A673 (cell line): ENCODE measurements at regions not wholly inside any gene's neighbourhood (a gene's known extent, or its start where the extent isn't known, plus 50 kb on each side); places are given as distances from the start of the nearest gene placed in this dataset.

Experiments
- CTCF ChIP-seq: fragments of 300-800, 200-600 bp; sonication (generic); conservative IDR thresholded peaks from 2 replicates; pipeline ENCODE4 v1.5.1; 2017; ENCODE audit warnings: low read depth, mild to moderate bottlenecking, antibody characterized with exemption, low read length, moderate library complexity, mixed read lengths
- EZH2 ChIP-seq: fragments of 200-600 bp; sonication (generic); IDR thresholded peaks from 2 replicates; pipeline ENCODE4 v1.6.1; 2017; ENCODE audit warnings: borderline replicate concordance, low read depth, mild to moderate bottlenecking, mixed read lengths, antibody characterized with exemption, low read length; ENCODE audit not compliant: poor library complexity, severe bottlenecking

- TF ChIP-seq CTCF (no peak), EZH2 (no peak)
Observed at GRCh38 chr2:60627412-60627811, 74.0 kb upstream of the BCL11A start.
